B cell (primary cell): ENCODE measurements at regions not wholly inside any gene's neighbourhood (a gene's known extent, or its start where the extent isn't known, plus 50 kb on each side); places are given as distances from the start of the nearest gene placed in this dataset.

Experiments
- ATAC-seq: fragments of 200-7000 bp; cut with Tn5 transposase; one replicate; pipeline ENCODE4 v1.10.0; 2021; ENCODE audit warnings: low read depth, mild to moderate bottlenecking, moderate number of reproducible peaks, moderate library complexity
- CTCF ChIA-PET: fragments of 350-600 bp; sonication (Branson Sonifier 250); formaldehyde crosslinking; loops from one replicate; lab custom pipeline; 2021; ENCODE audit warnings: antibody characterized with exemption, inconsistent platforms; lab: Charles Lee
- POLR2A ChIA-PET: fragments of 350-600 bp; sonication (Branson Sonifier 250); formaldehyde crosslinking; loops from one replicate; lab custom pipeline; 2021; ENCODE audit warnings: antibody characterized with exemption; lab: Charles Lee
- DNase-seq: peaks from one replicate; pipeline ENCODE4 v3.0.0; 2013
- H2AFZ ChIP-seq: 2 replicates; pipeline ENCODE4 v1.6.1; 2012; ENCODE audit warnings: mild to moderate bottlenecking, low read depth, low read length; ENCODE audit not compliant: insufficient read depth, poor library complexity, severe bottlenecking
- H3K27ac ChIP-seq, 2 donors: 1 replicate in 1 of 2; 2 replicates in 1 of 2; pipeline ENCODE4 v1.5.1; 2012 to 2013; ENCODE audit warnings: low read length in 2 of 2, mild to moderate bottlenecking in 2 of 2, moderate library complexity in 1 of 2
- H3K27me3 ChIP-seq, 4 experiments: fragments of 200-600 bp in 1 of 4; sonication (generic) in 1 of 4; replicated peaks in 1 of 4; 1 replicate in 2 of 4; 2 replicates in 2 of 4; pipeline versions ENCODE4 v1.6.1 to v1.7.0; 2013 to 2016; ENCODE audit warnings: low read length in 3 of 4, mild to moderate bottlenecking in 2 of 4, mixed read lengths in 1 of 4, moderate library complexity in 1 of 4; ENCODE audit not compliant: insufficient read depth in 4 of 4, control insufficient read depth in 3 of 4; ENCODE audit errors: control extremely low read depth in 1 of 4
- H3K36me3 ChIP-seq, 2 experiments: replicated peaks in 1 of 2; 1 replicate in 1 of 2; 2 replicates in 1 of 2; pipeline versions ENCODE4 v1.6.1 to v1.7.1; 2013; ENCODE audit warnings: low read length in 1 of 2; ENCODE audit not compliant: insufficient read depth in 2 of 2, control insufficient read depth in 1 of 2; ENCODE audit errors: control extremely low read depth in 1 of 2, extremely low read depth in 1 of 2
- H3K4me1 ChIP-seq, 2 donors: fragments of 200-600 bp in 1 of 2; sonication (generic) in 1 of 2; 1 replicate in 1 of 2; 2 replicates in 1 of 2; pipeline versions ENCODE4 v1.5.1 to v1.6.1; 2013 to 2017; ENCODE audit warnings: low read length in 2 of 2; ENCODE audit not compliant: control insufficient read depth in 2 of 2, insufficient read depth in 2 of 2
- H3K4me2 ChIP-seq: replicated peaks from 2 replicates; pipeline ENCODE3; 2012; ENCODE audit warnings: mild to moderate bottlenecking, low read depth, low read length; ENCODE audit not compliant: poor library complexity, severe bottlenecking
- H3K4me3 ChIP-seq, 5 experiments: fragments of 200-600 bp in 1 of 5; sonication (generic) in 1 of 5; 1 replicate in 3 of 5; 2 replicates in 2 of 5; pipeline versions ENCODE4 v1.5.1 to v1.7.0; 2011 to 2016; ENCODE audit warnings: low read length in 4 of 5, mild to moderate bottlenecking in 4 of 5, low read depth in 2 of 5, control low read depth in 1 of 5, moderate library complexity in 1 of 5; ENCODE audit not compliant: insufficient read depth in 1 of 5; ENCODE audit errors: control extremely low read depth in 1 of 5, extremely low read depth in 1 of 5
- H3K79me2 ChIP-seq: fragments of 200-600 bp; sonication (generic); one replicate; pipeline ENCODE4 v1.6.0; 2016; ENCODE audit warnings: low read length; ENCODE audit not compliant: control insufficient read depth, insufficient read depth
- H3K9ac ChIP-seq: fragments of 200-600 bp; sonication (generic); 2 replicates; pipeline ENCODE4 v1.6.1; 2017; ENCODE audit warnings: mild to moderate bottlenecking, low read length, moderate library complexity
- H3K9me3 ChIP-seq, 3 donors: one replicate each; pipeline versions ENCODE4 v1.6.1 to v1.7.1; 2013; ENCODE audit warnings: low read length in 2 of 3; ENCODE audit not compliant: control insufficient read depth in 2 of 3, insufficient read depth in 1 of 3; ENCODE audit errors: control extremely low read depth in 1 of 3
- H4K20me1 ChIP-seq: 2 replicates; pipeline ENCODE4 v1.6.0; 2012; ENCODE audit warnings: mild to moderate bottlenecking, low read length; ENCODE audit not compliant: insufficient read depth, control insufficient read depth, poor library complexity, severe bottlenecking
- H3K27ac Mint-ChIP-seq: one replicate; pipeline ENCODE4 v1.8.0; 2021; ENCODE audit warnings: mixed read lengths
- H3K27me3 Mint-ChIP-seq: one replicate; pipeline ENCODE4 v1.8.0; 2021; ENCODE audit warnings: mixed read lengths
- H3K4me1 Mint-ChIP-seq: one replicate; pipeline ENCODE4 v1.8.0; 2021; ENCODE audit warnings: mixed read lengths
- H3K4me3 Mint-ChIP-seq: one replicate; pipeline ENCODE4 v1.8.0; 2021; ENCODE audit warnings: mixed read lengths
- H3K9me3 Mint-ChIP-seq: one replicate; pipeline ENCODE4 v1.8.0; 2022; ENCODE audit warnings: mixed read lengths; ENCODE audit not compliant: insufficient read depth
- EZH2 ChIP-seq: IDR thresholded peaks from 2 replicates; pipeline ENCODE4 v1.6.1; 2012; ENCODE audit warnings: borderline replicate concordance, low read depth, mild to moderate bottlenecking, moderate library complexity, low read length; ENCODE audit not compliant: insufficient read depth, poor library complexity, severe bottlenecking
- whole genome bisulfite sequencing: methylation state at CpG from one replicate; pipeline ENCODE4 v1.1.5; 2013; ENCODE audit warnings: missing lambda C conversion rate; ENCODE audit not compliant: insufficient coverage; 5-methylcytosine and 5-hydroxymethylcytosine counted together
- intact Hi-C: fragments of 100-400 bp; cut with micrococcal nuclease; formaldehyde crosslinking; loops from one replicate; pipeline ENCODE4 v1.10.0; 2022
- TF ChIP-seq, protein P1 (sequence below): fragments of 200-600 bp; IDR thresholded peaks from one replicate; pipeline ENCODE4 v1.8.0; 2022; ENCODE audit warnings: antibody characterized with exemption, mild to moderate bottlenecking

GRCh38 chr2:56449002-56449431 lies 265.2 kb downstream of the CCDC85A start:
- Histone ChIP-seq H3K9me3 (no peaks in the 10 kb centered on the region), H3K79me2 (no peaks in the 10 kb centered on the region), H3K4me3 (no peak overlapping the region), H3K27me3 (no peaks in the 10 kb centered on the region), H3K9ac (no peak overlapping the region), H3K27ac (no peak overlapping the region), H3K36me3 (no peaks in the 10 kb centered on the region), H3K4me1 (no peaks in the 10 kb centered on the region), H2AFZ (no peak overlapping the region), H4K20me1 (no peaks in the 10 kb centered on the region), H3K4me2 (no peak overlapping the region)
- DNase-seq: no peak
- TF ChIP-seq, protein P1, sequence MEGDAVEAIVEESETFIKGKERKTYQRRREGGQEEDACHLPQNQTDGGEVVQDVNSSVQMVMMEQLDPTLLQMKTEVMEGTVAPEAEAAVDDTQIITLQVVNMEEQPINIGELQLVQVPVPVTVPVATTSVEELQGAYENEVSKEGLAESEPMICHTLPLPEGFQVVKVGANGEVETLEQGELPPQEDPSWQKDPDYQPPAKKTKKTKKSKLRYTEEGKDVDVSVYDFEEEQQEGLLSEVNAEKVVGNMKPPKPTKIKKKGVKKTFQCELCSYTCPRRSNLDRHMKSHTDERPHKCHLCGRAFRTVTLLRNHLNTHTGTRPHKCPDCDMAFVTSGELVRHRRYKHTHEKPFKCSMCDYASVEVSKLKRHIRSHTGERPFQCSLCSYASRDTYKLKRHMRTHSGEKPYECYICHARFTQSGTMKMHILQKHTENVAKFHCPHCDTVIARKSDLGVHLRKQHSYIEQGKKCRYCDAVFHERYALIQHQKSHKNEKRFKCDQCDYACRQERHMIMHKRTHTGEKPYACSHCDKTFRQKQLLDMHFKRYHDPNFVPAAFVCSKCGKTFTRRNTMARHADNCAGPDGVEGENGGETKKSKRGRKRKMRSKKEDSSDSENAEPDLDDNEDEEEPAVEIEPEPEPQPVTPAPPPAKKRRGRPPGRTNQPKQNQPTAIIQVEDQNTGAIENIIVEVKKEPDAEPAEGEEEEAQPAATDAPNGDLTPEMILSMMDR: no peak
- no peak for TF ChIP-seq EZH2
- Mint-ChIP-seq H3K4me1 (no peaks in the 10 kb centered on the region), H3K4me3 (no peak overlapping the region), H3K27me3 (no peaks in the 10 kb centered on the region), H3K27ac (no peak overlapping the region), H3K9me3 (no peaks in the 10 kb centered on the region)
- ChIA-PET CTCF (no interaction called here), POLR2A (no interaction called here)
- ATAC-seq: no peak
- 56% methylated on average over 6 of the region's 8 CpGs for WGBS
- intact Hi-C loops: no loop called here

GRCh38 chr2:56449449-56449860 lies 265.7 kb downstream of the CCDC85A start:
- no peak overlapping the region for H3K4me2 ChIP-seq
- no peaks in the 10 kb centered on the region for H3K36me3 ChIP-seq
- Mint-ChIP-seq H3K27me3 (no peaks in the 10 kb centered on the region), H3K4me3 (no peak overlapping the region), H3K9me3 (no peaks in the 10 kb centered on the region), H3K4me1 (no peaks in the 10 kb centered on the region), H3K27ac (no peak overlapping the region)
- no peak overlapping the region for H3K4me3 ChIP-seq
- no peaks in the 10 kb centered on the region for H4K20me1 ChIP-seq
- no peak overlapping the region for H3K9ac ChIP-seq
- no peaks in the 10 kb centered on the region for H3K4me1 ChIP-seq
- DNase-seq (no peak), ATAC-seq (no peak)
- H3K9me3 ChIP-seq: no peaks in the 10 kb centered on the region
- no peak overlapping the region for H3K27ac ChIP-seq
- TF ChIP-seq, protein P1: no peak
- TF ChIP-seq EZH2: no peak
- intact Hi-C loops: no loop called here
- H3K27me3 ChIP-seq: no peaks in the 10 kb centered on the region
- ChIA-PET CTCF (no interaction called here), POLR2A (no interaction called here)
- WGBS: no CpG with 5 or more reads among the region's 2 CpGs
- H2AFZ ChIP-seq: no peak overlapping the region
- no peaks in the 10 kb centered on the region for H3K79me2 ChIP-seq
